Activated CD8-positive, alpha-beta memory T cell treated with anti-CD3 and anti-CD28 coated beads, Interleukin-2, amount 50 U/mL, for 24 hours (primary cell): ENCODE measurements at regions not wholly inside any gene's neighbourhood (a gene's known extent, or its start where the extent isn't known, plus 50 kb on each side); places are given as distances from the start of the nearest gene placed in this dataset.

Source experiments
- DNase-seq: peaks from one replicate; pipeline ENCODE4 v3.0.0-alpha.2; 2020; ENCODE audit errors: extremely low read depth

DNA sequence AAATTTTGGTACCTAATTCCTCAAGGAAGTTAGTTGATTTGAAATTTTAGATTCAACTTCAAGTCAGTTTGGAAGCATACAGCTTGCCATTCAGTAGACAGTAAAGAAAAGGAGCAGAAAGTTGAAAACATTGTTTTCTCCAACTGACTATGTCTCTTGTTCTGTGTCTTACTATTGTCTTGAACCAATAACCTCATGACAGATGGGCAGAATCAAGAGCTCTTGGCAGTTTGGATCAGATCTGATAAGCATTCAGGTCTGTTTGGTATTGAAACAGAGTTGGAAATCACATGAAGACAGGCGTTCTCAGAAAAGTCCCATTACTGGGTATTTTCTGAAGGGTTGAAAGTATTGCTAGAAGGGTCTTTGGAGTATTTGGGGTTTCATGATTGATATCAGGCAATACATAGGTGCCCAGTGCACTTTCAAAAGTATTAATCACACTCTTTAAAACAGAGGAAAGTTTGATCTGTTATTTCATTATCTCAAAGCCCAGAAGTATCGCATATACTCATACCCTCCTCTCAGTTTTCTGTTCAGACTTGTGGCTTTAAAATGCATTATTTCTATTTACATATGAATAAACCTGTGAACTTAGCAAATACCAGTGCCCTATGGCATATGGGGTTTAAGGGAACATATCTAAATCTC is 428.4 kb upstream of the ZEB2 start:
- DNase-seq = no peak

DNA sequence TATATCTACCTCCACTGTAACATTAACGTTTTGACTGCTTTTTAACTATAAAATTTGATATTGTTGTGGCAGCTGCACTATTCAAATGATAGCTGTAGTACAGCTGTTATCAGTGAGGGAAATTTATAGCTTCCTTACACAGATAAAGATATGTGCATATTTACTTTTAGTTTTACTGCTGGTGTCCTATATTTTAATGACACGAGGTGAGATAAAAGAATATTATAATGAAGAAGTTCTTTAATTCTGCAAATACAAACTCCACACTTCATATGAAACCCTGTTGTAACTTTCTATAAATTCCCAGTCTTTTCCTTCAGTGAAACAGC is 427.8 kb upstream of the ZEB2 start:
- no peak for DNase-seq

- DNase-seq = no peak
Observed at GRCh38 chr2:144946263-144946662, 426.3 kb upstream of the ZEB2 start.

- no peak for DNase-seq
Observed at GRCh38 chr2:144944546-144945220, 424.8 kb upstream of the ZEB2 start.

GRCh38 chr2:144943986-144944385 is 424.1 kb upstream of the ZEB2 start:
- no peak for DNase-seq

- DNase-seq = no peak
Observed at GRCh38 chr2:144943293-144943941, 423.5 kb upstream of the ZEB2 start.

DNA sequence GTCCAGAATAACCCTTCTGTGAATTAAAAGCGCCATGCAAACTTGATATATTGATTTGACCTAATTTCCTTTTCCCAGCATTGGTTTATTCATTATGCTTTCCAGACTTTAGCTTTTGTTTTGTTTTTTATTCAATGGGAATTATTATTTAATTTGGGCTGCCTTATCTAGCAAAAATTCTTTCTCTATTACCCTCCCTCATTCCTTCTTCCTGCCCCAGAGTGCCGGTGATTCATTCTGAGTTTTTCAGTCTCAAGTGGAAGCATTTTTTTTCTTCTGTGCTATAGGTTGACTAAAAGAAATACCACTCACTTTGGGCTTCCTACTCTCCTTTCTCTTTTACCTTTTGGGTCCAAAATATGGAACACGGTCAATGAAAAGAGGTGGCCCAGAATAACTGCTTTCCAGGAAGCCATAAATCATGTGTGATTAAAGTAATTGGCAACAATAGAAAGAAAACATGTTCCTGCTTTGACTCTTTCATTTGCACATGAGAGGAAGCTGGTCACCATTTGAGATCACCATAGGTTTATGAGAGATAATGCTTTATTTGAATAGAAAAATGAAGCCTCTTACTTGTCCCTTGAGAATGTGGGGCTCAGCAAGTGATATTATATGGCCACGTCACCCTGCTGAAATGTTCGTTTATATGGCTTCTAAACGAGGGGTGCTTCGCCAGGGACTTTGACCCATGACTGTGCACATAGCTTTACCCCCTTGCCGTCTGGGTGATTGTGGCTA is 422.8 kb upstream of the ZEB2 start:
- DNase-seq = no peak

DNA sequence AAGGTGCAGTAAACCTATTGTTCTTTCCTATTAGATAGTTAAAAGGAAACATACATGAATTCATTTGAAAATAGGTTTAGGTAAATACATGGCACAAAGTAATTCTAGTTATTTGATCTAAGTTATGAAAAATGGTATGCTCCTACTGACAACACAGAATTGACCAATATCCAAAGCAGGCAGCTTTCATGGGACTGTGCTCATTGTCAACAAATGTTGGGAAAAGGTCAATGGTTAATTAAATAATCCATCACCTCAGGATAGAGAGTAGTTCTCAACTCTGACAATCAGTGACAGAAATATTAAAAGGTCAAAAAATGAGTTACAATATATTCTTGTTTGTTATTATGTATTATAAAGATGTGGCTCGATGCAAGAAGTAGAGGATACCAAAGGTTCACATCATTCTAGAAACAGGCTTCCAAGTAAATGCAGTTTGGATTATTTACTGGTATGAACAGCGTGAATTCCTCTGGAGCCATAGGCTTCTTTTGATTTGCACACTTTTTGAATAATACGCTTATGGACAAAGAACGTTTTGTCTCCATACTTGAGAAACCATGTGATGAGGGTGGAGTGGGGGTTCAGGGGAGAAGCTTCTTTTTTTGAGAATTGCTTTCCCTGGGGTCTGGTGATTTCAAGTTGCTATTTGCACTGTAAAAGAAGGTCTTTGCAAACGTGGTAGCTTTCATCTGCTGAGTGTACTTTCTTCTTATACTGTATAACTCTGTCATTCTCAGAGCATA is 422.0 kb upstream of the ZEB2 start:
- no peak for DNase-seq

DNA sequence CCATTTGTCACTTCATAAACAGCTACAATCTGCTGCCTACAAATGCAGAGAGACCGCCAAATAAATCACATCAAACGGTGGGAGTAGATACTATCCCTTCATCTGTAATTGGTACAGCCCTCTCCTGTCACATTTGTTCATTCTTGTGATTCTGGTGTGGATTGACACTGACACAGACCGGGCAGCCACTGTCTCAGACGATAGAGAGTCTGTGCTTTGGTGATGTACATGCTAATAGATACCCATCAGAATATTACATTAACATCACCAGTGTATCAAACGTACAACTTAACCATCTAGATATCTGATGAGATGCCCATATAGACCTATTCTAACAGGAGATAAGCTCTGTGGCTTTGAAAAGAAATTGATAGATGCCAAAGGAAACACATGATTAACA is 419.7 kb upstream of the ZEB2 start:
- no peak for DNase-seq

GRCh38 chr2:144937910-144938709 is 418.2 kb upstream of the ZEB2 start:
- DNase-seq = no peak

GRCh38 chr2:144937066-144937465 is 417.1 kb upstream of the ZEB2 start:
- no peak for DNase-seq

DNA sequence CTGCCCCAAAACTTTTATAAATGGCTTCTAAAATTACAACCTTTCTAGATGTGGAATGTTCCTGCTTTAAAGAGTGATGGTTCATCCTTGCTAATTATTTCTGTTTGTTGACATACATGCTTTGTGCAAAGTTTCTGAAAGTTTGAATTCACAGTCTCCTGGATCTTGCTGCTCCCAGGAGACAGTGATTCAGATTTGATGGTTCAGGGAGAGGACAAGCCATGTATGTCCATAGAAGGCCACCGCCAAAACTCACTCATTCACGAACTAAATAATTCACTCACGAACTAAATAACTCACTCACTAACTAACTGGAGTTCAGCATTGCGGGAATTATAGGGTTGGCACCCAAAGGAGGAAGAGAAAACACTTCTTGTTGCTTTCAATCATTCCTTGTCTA is 416.5 kb upstream of the ZEB2 start:
- no peak for DNase-seq

- no peak for DNase-seq
Observed at GRCh38 chr2:144935736-144936135, 415.8 kb upstream of the ZEB2 start.

GRCh38 chr2:144935191-144935590 is 415.3 kb upstream of the ZEB2 start:
- DNase-seq = no peak

DNA sequence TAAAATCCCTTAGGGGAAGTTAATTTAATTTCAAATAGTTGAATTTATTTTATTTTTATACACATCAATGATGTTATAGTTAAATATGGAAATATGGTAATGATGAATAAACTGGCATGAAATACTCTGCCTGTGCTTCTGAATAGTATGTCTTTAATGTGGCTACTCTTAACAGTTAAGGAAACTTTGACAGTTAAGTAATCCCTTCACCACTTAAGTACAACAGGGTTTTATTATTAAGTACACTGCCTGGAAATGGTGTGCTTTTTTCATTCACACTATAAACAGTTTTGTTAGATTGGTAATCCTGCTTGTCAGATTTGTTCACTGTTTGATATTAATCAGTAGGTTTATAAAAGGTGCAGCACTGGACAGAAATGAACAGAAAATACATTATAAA is 412.0 kb upstream of the ZEB2 start:
- DNase-seq = no peak

DNA sequence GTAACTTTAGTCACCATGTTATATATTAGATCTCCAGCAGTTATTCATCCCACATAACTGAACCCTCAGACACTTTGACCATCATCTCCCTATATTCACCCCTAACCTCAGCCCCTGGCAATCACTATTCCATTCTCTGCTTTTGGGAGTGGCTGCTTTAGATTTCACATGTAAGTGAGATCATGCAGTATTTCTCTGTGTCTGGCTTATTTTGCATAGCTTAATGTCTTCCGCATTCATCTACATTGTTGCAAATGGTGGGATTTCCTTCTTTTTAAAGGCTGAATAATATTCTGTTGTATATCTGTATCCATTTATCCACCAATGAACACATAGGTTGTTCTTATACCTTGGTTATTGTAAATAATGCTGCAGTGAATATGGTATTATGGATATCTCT is 411.6 kb upstream of the ZEB2 start:
- DNase-seq = no peak

- no peak for DNase-seq
Observed at GRCh38 chr2:144927429-144927828, 407.5 kb upstream of the ZEB2 start.

- DNase-seq = no peak
Observed at GRCh38 chr2:144925886-144926285, 406.0 kb upstream of the ZEB2 start.

- DNase-seq = no peak
Observed at GRCh38 chr2:144924827-144925226, 404.9 kb upstream of the ZEB2 start.

DNA sequence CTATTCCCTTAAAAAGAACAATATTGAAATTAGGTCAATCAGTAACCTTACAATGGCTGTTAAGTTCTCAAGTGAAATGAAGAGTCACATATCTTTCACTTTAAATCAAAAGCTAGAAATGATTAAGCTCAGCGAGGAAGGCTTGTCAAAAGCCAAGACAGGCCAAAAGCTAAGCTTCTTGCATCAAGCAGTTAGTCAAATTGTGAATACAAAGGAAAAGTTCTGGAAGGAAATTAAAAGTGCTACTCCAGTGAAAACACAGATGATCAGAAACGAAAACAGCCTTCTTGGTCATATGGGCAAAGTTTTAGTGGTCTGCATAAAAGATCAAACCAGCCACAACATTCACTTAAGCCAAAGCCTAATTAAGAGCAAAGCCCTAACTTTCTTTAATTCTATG is 402.6 kb upstream of the ZEB2 start:
- DNase-seq = no peak
